ENCODE measurements at regions not wholly inside any gene's neighbourhood (a gene's known extent, or its start where the extent isn't known, plus 50 kb on each side); places are given as distances from the start of the nearest gene placed in this dataset.

DNA sequence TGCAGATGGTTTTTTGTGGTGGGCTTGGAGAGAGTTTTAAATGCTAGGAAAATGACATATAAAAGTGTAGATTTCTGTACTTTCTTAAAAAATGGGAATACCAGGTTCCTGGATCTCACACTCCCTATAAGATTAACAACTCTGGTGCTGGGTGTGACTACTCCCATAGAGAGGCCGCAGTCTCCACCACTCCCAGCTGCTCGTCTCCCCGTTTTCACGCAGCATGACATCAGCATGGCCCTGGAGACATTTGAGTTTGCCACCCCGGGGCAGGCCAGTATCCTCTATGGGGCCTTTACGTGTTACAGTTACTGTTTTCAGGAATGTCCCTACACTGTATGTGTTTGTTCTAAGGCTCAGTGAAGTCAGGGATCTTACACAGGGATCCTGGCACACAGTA, 126.7 kb upstream of the ATP2B2 start:
- TF ChIP-seq, protein P1, sequence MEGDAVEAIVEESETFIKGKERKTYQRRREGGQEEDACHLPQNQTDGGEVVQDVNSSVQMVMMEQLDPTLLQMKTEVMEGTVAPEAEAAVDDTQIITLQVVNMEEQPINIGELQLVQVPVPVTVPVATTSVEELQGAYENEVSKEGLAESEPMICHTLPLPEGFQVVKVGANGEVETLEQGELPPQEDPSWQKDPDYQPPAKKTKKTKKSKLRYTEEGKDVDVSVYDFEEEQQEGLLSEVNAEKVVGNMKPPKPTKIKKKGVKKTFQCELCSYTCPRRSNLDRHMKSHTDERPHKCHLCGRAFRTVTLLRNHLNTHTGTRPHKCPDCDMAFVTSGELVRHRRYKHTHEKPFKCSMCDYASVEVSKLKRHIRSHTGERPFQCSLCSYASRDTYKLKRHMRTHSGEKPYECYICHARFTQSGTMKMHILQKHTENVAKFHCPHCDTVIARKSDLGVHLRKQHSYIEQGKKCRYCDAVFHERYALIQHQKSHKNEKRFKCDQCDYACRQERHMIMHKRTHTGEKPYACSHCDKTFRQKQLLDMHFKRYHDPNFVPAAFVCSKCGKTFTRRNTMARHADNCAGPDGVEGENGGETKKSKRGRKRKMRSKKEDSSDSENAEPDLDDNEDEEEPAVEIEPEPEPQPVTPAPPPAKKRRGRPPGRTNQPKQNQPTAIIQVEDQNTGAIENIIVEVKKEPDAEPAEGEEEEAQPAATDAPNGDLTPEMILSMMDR (IDR thresholded peaks at IDR 0.05; ENCODE audit: unreplicated experiment): no peak
- Mint-ChIP-seq H3K9me3 (ENCODE audit: low read depth) (peaks cover 2% of the 10 kb centered on the region), H3K4me1 (ENCODE audit: low read depth) (no peaks in the 10 kb centered on the region), H3K27ac (no peak overlapping the region), H3K4me3 (ENCODE audit: low read depth) (no peak overlapping the region), H3K36me3 (ENCODE audit: insufficient read depth) (no peaks in the 10 kb centered on the region), H3K27me3 (peaks cover 2% of the 10 kb centered on the region)
- DNase-seq (ENCODE audit: low spot score, unreplicated experiment): no peak

DNA sequence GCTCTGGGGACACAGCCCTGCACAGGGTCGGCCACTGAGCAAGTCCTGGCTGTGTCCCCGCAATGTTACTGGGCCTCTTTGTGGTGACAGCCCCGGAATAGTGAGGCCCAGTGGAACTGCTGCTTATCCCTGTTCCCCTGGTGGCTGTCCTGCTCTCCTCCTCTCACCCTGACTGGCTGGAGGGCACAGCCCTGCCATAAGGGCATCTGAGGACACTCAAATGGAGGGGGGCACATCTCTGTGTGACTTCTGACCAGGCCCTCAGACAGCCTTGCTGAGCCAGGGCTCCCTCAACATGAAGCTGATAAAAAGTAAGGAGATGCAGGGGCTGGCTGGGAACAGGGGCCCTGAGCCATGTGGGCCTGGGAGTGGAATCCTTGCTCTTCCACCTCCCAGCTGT, 127.4 kb upstream of the ATP2B2 start:
- no peak for DNase-seq (ENCODE audit: low spot score, unreplicated experiment)
- no peak overlapping the region for H3K27ac Mint-ChIP-seq
- peaks cover 6% of the 10 kb centered on the region for H3K27me3 Mint-ChIP-seq
- H3K36me3 Mint-ChIP-seq (ENCODE audit: insufficient read depth): no peaks in the 10 kb centered on the region
- no peak overlapping the region for H3K4me3 Mint-ChIP-seq (ENCODE audit: low read depth)
- no peaks in the 10 kb centered on the region for H3K4me1 Mint-ChIP-seq (ENCODE audit: low read depth)
- TF ChIP-seq, protein P1 (IDR thresholded peaks at IDR 0.05; ENCODE audit: unreplicated experiment): no peak
- H3K9me3 Mint-ChIP-seq (ENCODE audit: low read depth): peaks cover 9% of the 10 kb centered on the region

DNA sequence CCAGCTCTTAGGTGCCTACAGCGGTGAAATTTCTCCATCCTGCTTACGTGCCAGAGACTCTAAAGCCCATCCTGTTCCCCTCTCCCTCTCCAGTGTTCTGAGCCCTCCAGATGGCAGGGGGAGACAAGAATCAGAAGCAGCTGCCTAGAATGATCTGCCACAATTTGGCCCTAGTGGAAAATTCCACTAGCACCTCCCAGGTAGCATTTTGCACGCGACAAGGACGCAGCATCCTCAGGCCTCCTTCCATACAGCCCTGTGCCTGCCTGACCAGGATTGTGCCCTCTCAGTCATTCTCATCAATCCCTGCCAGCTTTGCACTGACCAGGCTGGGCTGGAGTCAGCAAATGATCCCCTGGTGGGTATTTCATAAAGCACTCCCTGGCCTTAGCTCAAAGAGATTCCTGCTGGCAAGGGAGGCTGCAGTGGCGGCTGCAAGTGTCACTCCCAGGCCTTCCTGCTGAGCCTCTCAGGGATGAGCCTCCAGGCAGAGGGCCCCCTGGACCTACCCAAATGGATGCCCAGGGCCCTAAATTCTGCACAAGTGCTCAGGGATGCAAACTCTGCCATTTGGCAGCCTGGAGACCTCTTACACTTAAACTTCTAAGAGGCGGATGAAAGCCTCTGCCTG, 130.2 kb upstream of the ATP2B2 start:
- Mint-ChIP-seq H3K4me3 (ENCODE audit: low read depth) (no peak overlapping the region), H3K27ac (no peak overlapping the region), H3K4me1 (ENCODE audit: low read depth) (no peaks in the 10 kb centered on the region), H3K36me3 (ENCODE audit: insufficient read depth) (no peaks in the 10 kb centered on the region), H3K27me3 (peaks cover 17% of the 10 kb centered on the region), H3K9me3 (ENCODE audit: low read depth) (peaks cover 16% of the 10 kb centered on the region)
- no peak for DNase-seq (ENCODE audit: low spot score, unreplicated experiment)
- TF ChIP-seq, protein P1 (IDR thresholded peaks at IDR 0.05; ENCODE audit: unreplicated experiment): no peak

DNA sequence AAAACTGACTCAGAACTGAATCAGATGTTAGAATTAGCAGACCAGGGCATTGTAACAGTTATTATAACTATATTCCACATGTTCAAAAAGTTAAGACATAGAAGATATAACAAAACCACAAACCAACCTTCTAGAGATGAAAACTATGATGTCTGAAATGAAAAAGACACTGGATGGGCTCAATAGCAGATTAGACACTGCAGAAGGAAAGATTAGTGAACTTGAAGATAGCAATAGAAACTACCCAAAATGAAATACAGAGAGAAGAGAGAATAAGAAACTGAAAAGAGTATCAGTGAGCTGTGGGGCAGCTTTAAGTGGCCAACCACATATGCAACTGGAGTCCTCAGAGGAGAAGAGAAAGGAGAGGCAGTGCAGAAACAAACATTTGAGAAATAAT, 132.0 kb upstream of the ATP2B2 start:
- Mint-ChIP-seq H3K27me3 (peaks cover 28% of the 10 kb centered on the region), H3K4me3 (ENCODE audit: low read depth) (no peak overlapping the region), H3K9me3 (ENCODE audit: low read depth) (peaks cover 16% of the 10 kb centered on the region), H3K36me3 (ENCODE audit: insufficient read depth) (no peaks in the 10 kb centered on the region), H3K27ac (no peak overlapping the region), H3K4me1 (ENCODE audit: low read depth) (no peaks in the 10 kb centered on the region)
- DNase-seq (ENCODE audit: low spot score, unreplicated experiment): no peak
- TF ChIP-seq, protein P1 (IDR thresholded peaks at IDR 0.05; ENCODE audit: unreplicated experiment): no peak

DNA sequence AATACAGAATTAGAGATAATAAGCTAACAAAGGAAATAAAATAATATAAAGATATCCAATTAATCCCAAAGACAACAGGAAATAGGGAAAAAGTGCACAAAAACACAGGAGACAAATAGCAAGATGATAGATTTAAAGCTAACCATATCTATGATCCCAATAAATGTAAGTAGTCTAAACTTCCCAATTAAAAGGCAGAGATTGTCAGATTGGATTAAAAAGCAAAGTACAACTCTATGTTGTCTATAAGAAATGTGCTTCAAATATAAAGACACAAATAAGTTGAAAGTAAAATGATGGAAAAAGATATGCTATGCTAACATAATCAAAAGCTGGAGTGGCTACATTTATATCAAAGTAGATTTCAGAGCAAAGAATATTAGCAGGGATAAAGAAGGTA, 133.1 kb upstream of the ATP2B2 start:
- DNase-seq (ENCODE audit: low spot score, unreplicated experiment): no peak
- Mint-ChIP-seq H3K36me3 (ENCODE audit: insufficient read depth) (no peaks in the 10 kb centered on the region), H3K27ac (no peak overlapping the region), H3K9me3 (ENCODE audit: low read depth) (peaks cover 16% of the 10 kb centered on the region), H3K4me3 (ENCODE audit: low read depth) (no peak overlapping the region), H3K4me1 (ENCODE audit: low read depth) (no peaks in the 10 kb centered on the region), H3K27me3 (peaks cover 35% of the 10 kb centered on the region)
- TF ChIP-seq, protein P1 (IDR thresholded peaks at IDR 0.05; ENCODE audit: unreplicated experiment): no peak
